Neural progenitor cell (in vitro differentiated cells): ENCODE measurements at regions not wholly inside any gene's neighbourhood (a gene's known extent, or its start where the extent isn't known, plus 50 kb on each side); places are given as distances from the start of the nearest gene placed in this dataset.

Source experiments
- DNase-seq: peaks from one replicate; pipeline ENCODE4 v3.0.0-alpha.2; 2016; ENCODE audit warnings: low spot score
- H2AFZ ChIP-seq: fragments of 200-600 bp; sonication (generic); replicated peaks from 2 replicates; pipeline ENCODE4 v1.6.1; 2016; ENCODE audit warnings: antibody characterized with exemption
- H3F3A ChIP-seq: fragments of 200-600 bp; sonication (generic); 2 replicates; pipeline ENCODE4 v1.6.1; 2016; ENCODE audit warnings: antibody characterized with exemption, low read depth
- H3K27ac ChIP-seq: fragments of 200-600 bp; sonication (generic); 2 replicates; pipeline ENCODE4 v1.5.1; 2016; ENCODE audit warnings: mild to moderate bottlenecking
- H3K27me3 ChIP-seq: fragments of 200-600 bp; sonication (generic); 2 replicates; pipeline ENCODE4 v1.6.1; 2016; ENCODE audit warnings: mild to moderate bottlenecking, moderate library complexity
- H3K36me3 ChIP-seq: fragments of 200-600 bp; sonication (generic); 2 replicates; pipeline ENCODE4 v1.5.1; 2016
- H3K4me1 ChIP-seq: fragments of 200-600 bp; sonication (generic); 2 replicates; pipeline ENCODE4 v1.6.1; 2016; ENCODE audit warnings: mixed run types
- H3K4me2 ChIP-seq: fragments of 200-600 bp; sonication (generic); 2 replicates; pipeline ENCODE4 v1.6.1; 2016
- H3K4me3 ChIP-seq: fragments of 200-600 bp; sonication (generic); 2 replicates; pipeline ENCODE4 v1.5.1; 2016
- H3K79me2 ChIP-seq: fragments of 200-600 bp; sonication (generic); 2 replicates; pipeline ENCODE4 v1.6.1; 2016; ENCODE audit warnings: low read depth
- H3K9ac ChIP-seq: fragments of 200-600 bp; sonication (generic); 2 replicates; pipeline ENCODE4 v1.6.1; 2016
- H3K9me3 ChIP-seq: fragments of 200-600 bp; sonication (generic); 2 replicates; pipeline ENCODE4 v1.5.1; 2016; ENCODE audit warnings: low read depth
- H4K20me1 ChIP-seq: fragments of 200-600 bp; sonication (generic); 2 replicates; pipeline ENCODE4 v1.6.1; 2016; ENCODE audit warnings: low read depth
- H3K27ac Mint-ChIP-seq: 3 replicates; pipeline ENCODE4 v1.8.0; 2021; ENCODE audit warnings: mixed read lengths
- H3K27me3 Mint-ChIP-seq: 2 replicates; pipeline ENCODE4 v1.8.0; 2022; ENCODE audit warnings: low read depth, mild to moderate bottlenecking, inconsistent platforms, moderate library complexity, mixed read lengths; ENCODE audit not compliant: insufficient read depth
- H3K36me3 Mint-ChIP-seq: 3 replicates; pipeline ENCODE4 v1.8.0; 2021; ENCODE audit warnings: mixed read lengths
- H3K4me1 Mint-ChIP-seq: 3 replicates; pipeline ENCODE4 v1.8.0; 2021; ENCODE audit warnings: mixed read lengths
- H3K4me3 Mint-ChIP-seq: 3 replicates; pipeline ENCODE4 v1.8.0; 2021; ENCODE audit warnings: mild to moderate bottlenecking, moderate library complexity, mixed read lengths
- H3K9me3 Mint-ChIP-seq: 3 replicates; pipeline ENCODE4 v1.8.0; 2020; ENCODE audit warnings: mixed read lengths
- EZH2 ChIP-seq: fragments of 200-600 bp; sonication (generic); IDR thresholded peaks from 2 replicates; pipeline ENCODE4 v1.6.1; 2017; ENCODE audit warnings: antibody characterized with exemption, mild to moderate bottlenecking, moderate library complexity
- EZH2phosphoT487 ChIP-seq: fragments of 200-600 bp; sonication (generic); IDR thresholded peaks from 2 replicates; pipeline ENCODE4 v1.6.1; 2017; ENCODE audit warnings: antibody characterized with exemption
- TF ChIP-seq, protein P1 (sequence below): fragments of 200-600 bp; sonication (generic); IDR thresholded peaks from 2 replicates; pipeline ENCODE4 v1.5.1; 2017; ENCODE audit warnings: antibody characterized with exemption, mild to moderate bottlenecking

DNA sequence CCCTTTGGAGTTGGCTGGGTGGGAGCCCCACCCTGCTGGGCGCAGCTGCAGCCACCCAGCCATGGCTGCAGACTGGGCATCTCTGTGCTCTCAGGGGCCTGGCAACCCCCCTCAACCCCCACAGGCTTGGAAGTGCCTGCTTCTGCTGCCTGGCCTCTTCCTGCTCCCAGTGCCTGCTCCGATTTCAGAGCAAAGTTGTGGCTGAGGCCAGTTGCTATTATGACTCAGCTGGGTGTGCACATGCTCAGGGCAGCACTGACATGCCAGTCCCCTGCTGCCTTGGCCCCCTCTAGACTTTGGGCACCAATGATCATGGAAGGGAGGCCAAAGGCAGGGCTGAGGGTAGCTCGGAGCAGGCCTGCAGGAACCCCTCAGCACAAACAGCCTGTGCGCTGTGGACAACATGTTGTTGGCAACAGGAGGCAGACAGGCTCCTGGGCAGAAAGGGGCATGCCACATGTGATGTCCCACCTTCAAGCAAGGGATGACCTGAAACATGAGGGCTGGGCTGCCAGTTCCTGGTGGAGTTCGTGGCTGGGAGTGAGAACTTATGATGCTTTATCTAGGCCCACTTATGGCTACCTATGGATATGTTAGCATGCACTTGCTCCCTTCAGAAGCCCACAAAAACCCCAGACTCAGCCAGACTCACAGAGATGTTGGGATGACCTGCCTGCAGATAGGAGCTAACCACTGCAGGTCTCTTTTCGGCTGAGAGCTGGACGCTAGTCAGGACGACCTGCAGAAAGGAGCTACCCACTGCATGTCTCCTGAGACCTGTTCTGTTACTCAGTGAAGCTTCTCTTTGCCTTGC is 96.4 kb upstream of the AMOTL1 start:
- H2AFZ ChIP-seq = no peak overlapping the region

DNA sequence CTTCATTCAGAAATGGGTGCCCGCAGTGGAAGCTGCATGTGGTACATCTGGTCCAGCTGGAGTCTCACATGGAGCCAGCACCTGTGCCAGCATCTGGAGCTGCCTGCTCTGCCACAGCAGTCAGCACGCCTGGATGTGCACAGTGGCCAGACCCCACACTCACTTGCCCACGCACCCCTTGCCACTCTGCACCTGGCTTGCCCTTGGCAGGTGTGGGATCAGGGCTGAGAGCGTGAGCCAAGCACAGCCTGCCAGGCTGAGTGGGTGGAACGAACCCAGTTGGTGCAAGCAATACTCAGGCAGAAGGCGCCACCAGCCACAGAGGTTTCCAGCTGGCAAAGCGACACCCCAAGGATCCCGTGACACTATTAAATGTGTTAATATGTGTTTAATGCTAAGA is 95.5 kb upstream of the AMOTL1 start:
- H3K4me3 Mint-ChIP-seq = no peak overlapping the region

More for the DNA sequence above, 96.4 kb upstream of the AMOTL1 start:
- Histone ChIP-seq H3K79me2 (no peaks in the 10 kb centered on the region), H3K27ac (no peak overlapping the region), H3K4me2 (no peak overlapping the region), H3K36me3 (no peaks in the 10 kb centered on the region), H3K9me3 (no peaks in the 10 kb centered on the region), H3F3A (no peaks in the 10 kb centered on the region), H3K4me1 (no peaks in the 10 kb centered on the region), H3K4me3 (no peak overlapping the region), H3K27me3 (no peaks in the 10 kb centered on the region), H4K20me1 (no peaks in the 10 kb centered on the region), H3K9ac (no peak overlapping the region)
- Mint-ChIP-seq H3K36me3 (no peaks in the 10 kb centered on the region), H3K4me3 (no peak overlapping the region), H3K27me3 (peaks cover 2% of the 10 kb centered on the region), H3K9me3 (no peaks in the 10 kb centered on the region), H3K27ac (no peak overlapping the region), H3K4me1 (peaks cover 3% of the 10 kb centered on the region)
- no peak for TF ChIP-seq EZH2phosphoT487
- TF ChIP-seq EZH2 = no peak
- TF ChIP-seq, protein P1, sequence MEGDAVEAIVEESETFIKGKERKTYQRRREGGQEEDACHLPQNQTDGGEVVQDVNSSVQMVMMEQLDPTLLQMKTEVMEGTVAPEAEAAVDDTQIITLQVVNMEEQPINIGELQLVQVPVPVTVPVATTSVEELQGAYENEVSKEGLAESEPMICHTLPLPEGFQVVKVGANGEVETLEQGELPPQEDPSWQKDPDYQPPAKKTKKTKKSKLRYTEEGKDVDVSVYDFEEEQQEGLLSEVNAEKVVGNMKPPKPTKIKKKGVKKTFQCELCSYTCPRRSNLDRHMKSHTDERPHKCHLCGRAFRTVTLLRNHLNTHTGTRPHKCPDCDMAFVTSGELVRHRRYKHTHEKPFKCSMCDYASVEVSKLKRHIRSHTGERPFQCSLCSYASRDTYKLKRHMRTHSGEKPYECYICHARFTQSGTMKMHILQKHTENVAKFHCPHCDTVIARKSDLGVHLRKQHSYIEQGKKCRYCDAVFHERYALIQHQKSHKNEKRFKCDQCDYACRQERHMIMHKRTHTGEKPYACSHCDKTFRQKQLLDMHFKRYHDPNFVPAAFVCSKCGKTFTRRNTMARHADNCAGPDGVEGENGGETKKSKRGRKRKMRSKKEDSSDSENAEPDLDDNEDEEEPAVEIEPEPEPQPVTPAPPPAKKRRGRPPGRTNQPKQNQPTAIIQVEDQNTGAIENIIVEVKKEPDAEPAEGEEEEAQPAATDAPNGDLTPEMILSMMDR = no peak
- DNase-seq = no peak

DNA sequence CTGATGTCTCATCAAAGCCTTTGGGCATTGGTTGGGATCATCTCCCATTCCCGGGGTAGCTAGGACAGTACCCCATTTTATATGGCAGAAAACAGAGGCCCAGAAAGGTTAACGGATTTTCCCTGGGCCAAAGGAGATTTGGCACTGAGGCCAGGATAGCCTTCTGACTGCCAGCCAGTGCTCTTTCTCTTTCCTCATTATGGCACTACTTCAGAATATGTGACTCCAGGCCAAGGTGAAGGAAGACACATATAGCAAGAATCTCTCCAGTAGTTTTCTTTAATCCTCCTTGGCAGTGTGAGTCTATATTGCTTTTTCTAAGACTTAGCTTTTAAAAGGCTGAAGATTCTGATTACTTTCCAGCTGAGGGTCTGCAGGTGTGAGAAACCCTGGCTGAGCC is 94.8 kb upstream of the AMOTL1 start:
- H3K4me3 ChIP-seq = no peak overlapping the region
- Mint-ChIP-seq H3K9me3 (no peaks in the 10 kb centered on the region), H3K4me1 (no peaks in the 10 kb centered on the region), H3K27me3 (peaks cover 2% of the 10 kb centered on the region), H3K27ac (no peak overlapping the region), H3K4me3 (no peak overlapping the region), H3K36me3 (no peaks in the 10 kb centered on the region)
- no peak overlapping the region for H2AFZ ChIP-seq
- no peak overlapping the region for H3K27ac ChIP-seq
- no peaks in the 10 kb centered on the region for H4K20me1 ChIP-seq
- H3F3A ChIP-seq = no peaks in the 10 kb centered on the region
- no peak overlapping the region for H3K9ac ChIP-seq
- no peaks in the 10 kb centered on the region for H3K27me3 ChIP-seq
- DNase-seq = no peak
- peaks cover 3% of the 10 kb centered on the region for H3K4me1 ChIP-seq
- no peak overlapping the region for H3K4me2 ChIP-seq
- TF ChIP-seq EZH2phosphoT487 (no peak), EZH2 (no peak)
- TF ChIP-seq, protein P1 = no peak
- no peaks in the 10 kb centered on the region for H3K79me2 ChIP-seq
- H3K36me3 ChIP-seq = no peaks in the 10 kb centered on the region
- H3K9me3 ChIP-seq = no peaks in the 10 kb centered on the region

More for the DNA sequence above, 95.5 kb upstream of the AMOTL1 start:
- H3K27me3 Mint-ChIP-seq = peaks cover 2% of the 10 kb centered on the region
- no peak for DNase-seq
- peaks cover 3% of the 10 kb centered on the region for H3K4me1 Mint-ChIP-seq
- no peak overlapping the region for H3K4me2 ChIP-seq
- H3K27ac Mint-ChIP-seq = no peak overlapping the region
- H3K27ac ChIP-seq = no peak overlapping the region
- no peak overlapping the region for H2AFZ ChIP-seq
- H3K36me3 ChIP-seq = no peaks in the 10 kb centered on the region
- no peak overlapping the region for H3K4me3 ChIP-seq
- no peak for TF ChIP-seq EZH2
- TF ChIP-seq, protein P1 = no peak
- no peaks in the 10 kb centered on the region for H3K79me2 ChIP-seq
- no peak overlapping the region for H3K9ac ChIP-seq
- no peaks in the 10 kb centered on the region for H3K27me3 ChIP-seq
- H3K9me3 Mint-ChIP-seq = no peaks in the 10 kb centered on the region
- no peaks in the 10 kb centered on the region for H3K9me3 ChIP-seq
- no peaks in the 10 kb centered on the region for H4K20me1 ChIP-seq
- no peaks in the 10 kb centered on the region for H3F3A ChIP-seq
- no peaks in the 10 kb centered on the region for H3K36me3 Mint-ChIP-seq
- no peaks in the 10 kb centered on the region for H3K4me1 ChIP-seq
